HFF-Myc (cell line): ENCODE measurements at regions not wholly inside any gene's neighbourhood (a gene's known extent, or its start where the extent isn't known, plus 50 kb on each side); places are given as distances from the start of the nearest gene placed in this dataset.
"Not testable (repeated sequence)": the region's sequence is repeated elsewhere in the genome, so short reads cannot be mapped to it uniquely, and the experiment has no call there.

Source experiments
- DNase-seq: peaks from one replicate; pipeline ENCODE4 v3.0.0-alpha.2; 2011; ENCODE audit warnings: low read depth; ENCODE audit errors: extremely low read depth
- H3K4me3 ChIP-seq: replicated peaks from 2 replicates; pipeline ENCODE4 v1.5.1; 2011; ENCODE audit warnings: low read depth, mild to moderate bottlenecking, control low read depth, low read length
- CTCF ChIP-seq: IDR thresholded peaks from 2 replicates; pipeline ENCODE4 v1.5.1; 2012; ENCODE audit warnings: mild to moderate bottlenecking, low read depth, low read length, control low read depth; ENCODE audit errors: missing control alignments

- DNase-seq: no peak
- no peak overlapping the region for H3K4me3 ChIP-seq
- no peak for TF ChIP-seq CTCF
Observed at GRCh38 chr12:17878714-17879113, 211.3 kb downstream of the RERGL start.

GRCh38 chr12:17875230-17875629 lies 214.8 kb downstream of the RERGL start:
- no peak for TF ChIP-seq CTCF
- H3K4me3 ChIP-seq: no peak overlapping the region
- no peak for DNase-seq

- TF ChIP-seq CTCF: no peak
- no peak for DNase-seq
- no peak overlapping the region for H3K4me3 ChIP-seq
Observed at GRCh38 chr12:17866802-17867201, 223.2 kb downstream of the RERGL start.

GRCh38 chr12:17855548-17855947 lies 234.4 kb downstream of the RERGL start:
- DNase-seq, H3K4me3 ChIP-seq: not testable (repeated sequence)

GRCh38 chr12:17853054-17853453 lies 236.9 kb downstream of the RERGL start:
- no peak for TF ChIP-seq CTCF
- DNase-seq: no peak
- no peak overlapping the region for H3K4me3 ChIP-seq

- no peak for TF ChIP-seq CTCF
- no peak overlapping the region for H3K4me3 ChIP-seq
- DNase-seq: no peak
Observed at GRCh38 chr12:17841496-17841895, 248.5 kb downstream of the RERGL start.

- TF ChIP-seq CTCF: no peak
- no peak for DNase-seq
- H3K4me3 ChIP-seq: no peak overlapping the region
Observed at GRCh38 chr12:17829813-17830212, 260.2 kb downstream of the RERGL start.

- no peak for TF ChIP-seq CTCF
- no peak overlapping the region for H3K4me3 ChIP-seq
- DNase-seq: no peak
Observed at GRCh38 chr12:17818931-17819330, 271.1 kb downstream of the RERGL start.
